Frontal cortex (tissue), 3 donors: ENCODE measurements at regions not wholly inside any gene's neighbourhood (a gene's known extent, or its start where the extent isn't known, plus 50 kb on each side); places are given as distances from the start of the nearest gene placed in this dataset.
"Not testable (repeated sequence)": the region's sequence is repeated elsewhere in the genome, so short reads cannot be mapped to it uniquely, and the experiment has no call there.

Experiments
- DNase-seq, 2 donors: peaks; one replicate each; pipeline ENCODE4 v3.0.0; 2012; ENCODE audit warnings: low spot score in 2 of 2
- FAIRE-seq: peaks from 2 replicates; lab custom pipeline; 2012; peaks lifted over from hg19 to GRCh38; lab: Jason Lieb, UNC
- donor health status: control.
- donor health status: control.
- donor health status: control.

DNA sequence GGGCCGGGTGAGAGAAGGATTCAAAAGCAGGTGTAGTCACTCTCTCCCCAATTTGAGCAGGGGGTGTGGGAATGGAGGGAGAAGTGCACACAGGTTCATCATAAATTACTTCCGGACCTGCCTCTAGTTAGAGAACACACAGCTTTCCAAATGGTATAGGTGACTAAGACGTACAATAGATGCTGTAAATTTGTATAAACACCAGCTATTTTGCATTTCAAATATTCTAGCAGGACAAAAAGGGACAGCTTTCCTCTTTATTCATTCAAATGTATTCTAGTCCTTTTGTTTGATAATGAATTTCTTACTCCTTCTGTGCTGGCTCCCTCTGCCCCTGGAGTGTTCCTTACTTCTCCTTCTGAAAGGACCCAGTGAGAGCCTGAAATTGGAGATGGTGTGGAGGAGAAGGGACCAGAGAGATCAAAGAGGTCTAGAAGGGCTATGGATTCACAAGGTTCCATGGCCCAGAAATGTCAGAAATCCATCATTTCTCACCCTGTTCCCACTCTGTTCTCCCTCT lies 53.2 kb upstream of the SH3BP4 start:
- DNase-seq (no peak), FAIRE-seq (no peak)

DNA sequence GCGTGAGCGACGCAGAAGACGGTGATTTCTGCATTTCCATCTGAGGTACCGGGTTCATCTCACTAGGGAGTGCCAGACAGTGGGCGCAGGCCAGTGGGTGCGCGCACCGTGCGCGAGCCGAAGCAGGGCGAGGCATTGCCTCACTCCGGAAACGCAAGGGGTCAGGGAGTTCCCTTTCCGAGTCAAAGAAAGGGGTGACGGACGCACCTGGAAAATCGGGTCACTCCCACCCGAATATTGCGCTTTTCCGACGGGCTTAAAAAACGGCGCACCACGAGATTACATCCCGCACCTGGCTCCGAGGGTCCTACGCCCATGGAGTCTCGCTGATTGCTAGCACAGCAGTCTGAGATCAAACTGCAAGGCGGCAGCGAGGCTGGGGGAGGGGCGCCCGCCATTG lies 63.4 kb upstream of the SH3BP4 start:
- DNase-seq, FAIRE-seq: not testable (repeated sequence)

DNA sequence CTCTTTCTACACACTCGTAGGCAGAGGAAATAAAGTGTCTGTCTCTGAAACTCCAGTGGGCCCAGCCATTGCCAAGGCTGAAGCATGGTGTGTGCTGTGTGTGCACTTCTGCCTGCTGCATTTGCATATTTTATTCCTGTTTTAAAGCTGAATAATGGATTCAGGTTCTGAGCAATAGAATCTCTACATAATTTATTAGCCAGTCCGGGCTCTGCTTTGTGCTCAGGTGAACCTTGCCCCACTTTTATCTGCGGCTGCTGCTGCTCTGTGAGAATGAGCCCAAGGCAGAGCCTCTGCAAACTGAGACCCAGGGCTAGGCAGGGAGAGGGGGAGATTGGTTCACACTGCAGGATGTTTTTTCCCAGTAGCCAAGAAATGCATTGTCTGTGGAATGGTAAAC lies 64.6 kb upstream of the SH3BP4 start:
- no peak for DNase-seq
- no peak for FAIRE-seq

DNA sequence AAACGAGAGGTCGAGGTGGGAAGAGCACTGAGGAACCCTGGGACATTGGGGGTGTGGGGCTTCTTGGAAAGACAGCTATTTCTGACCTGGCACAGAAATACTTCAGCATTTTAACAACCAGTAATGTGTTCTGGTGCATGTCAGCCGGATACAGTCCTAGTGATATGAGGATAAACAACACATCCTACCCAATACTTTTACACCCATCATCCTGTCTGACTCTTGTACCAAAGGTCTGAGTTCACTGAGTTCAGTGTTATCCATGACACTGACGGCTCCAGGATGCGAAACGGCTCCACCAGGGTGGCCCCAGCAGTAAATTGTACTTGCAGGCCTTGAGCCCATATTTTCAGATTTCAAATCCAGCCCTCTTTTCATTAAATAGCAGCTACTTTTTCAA lies 65.9 kb upstream of the SH3BP4 start:
- DNase-seq (no peak), FAIRE-seq (no peak)

DNA sequence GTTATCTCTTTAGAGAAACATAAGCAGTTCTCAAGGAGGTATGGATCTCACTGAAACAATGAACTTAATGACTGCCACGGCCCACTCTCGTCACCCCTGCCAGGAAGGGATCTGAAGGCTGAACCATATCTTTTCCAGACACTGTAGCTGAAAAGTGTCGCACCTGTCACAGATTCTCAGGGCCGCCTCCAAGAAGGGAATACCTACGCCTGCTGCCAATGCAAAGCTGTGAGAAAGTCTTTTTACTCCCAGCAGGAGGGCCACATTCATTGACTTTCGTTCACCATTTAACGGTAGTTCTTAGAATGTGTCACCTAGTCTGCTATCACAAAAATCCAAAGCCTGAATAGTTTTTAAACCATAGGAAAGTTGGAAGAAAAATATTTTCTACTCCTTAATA lies 66.7 kb upstream of the SH3BP4 start:
- FAIRE-seq (no peak), DNase-seq (no peak)

DNA sequence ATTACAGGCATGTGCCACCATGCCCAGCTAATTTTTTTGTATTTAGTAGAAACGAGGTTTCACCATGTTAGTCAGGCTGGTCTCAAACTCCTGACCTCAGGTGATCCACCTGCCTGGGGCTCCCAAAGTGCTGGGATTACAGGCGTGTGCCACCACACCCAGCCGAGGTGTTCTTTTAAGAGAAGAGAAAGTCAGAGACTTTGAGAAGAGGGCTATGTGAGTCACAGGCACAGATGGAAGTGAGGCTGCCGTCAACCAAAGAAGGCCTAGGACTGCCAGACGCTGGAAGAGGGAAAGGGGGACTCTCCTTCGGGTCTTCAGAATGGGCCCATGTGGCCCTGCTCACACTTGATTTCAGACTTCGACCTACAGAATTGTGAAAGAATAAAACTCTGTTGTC lies 67.2 kb upstream of the SH3BP4 start:
- DNase-seq (no peak), FAIRE-seq (no peak)

DNA sequence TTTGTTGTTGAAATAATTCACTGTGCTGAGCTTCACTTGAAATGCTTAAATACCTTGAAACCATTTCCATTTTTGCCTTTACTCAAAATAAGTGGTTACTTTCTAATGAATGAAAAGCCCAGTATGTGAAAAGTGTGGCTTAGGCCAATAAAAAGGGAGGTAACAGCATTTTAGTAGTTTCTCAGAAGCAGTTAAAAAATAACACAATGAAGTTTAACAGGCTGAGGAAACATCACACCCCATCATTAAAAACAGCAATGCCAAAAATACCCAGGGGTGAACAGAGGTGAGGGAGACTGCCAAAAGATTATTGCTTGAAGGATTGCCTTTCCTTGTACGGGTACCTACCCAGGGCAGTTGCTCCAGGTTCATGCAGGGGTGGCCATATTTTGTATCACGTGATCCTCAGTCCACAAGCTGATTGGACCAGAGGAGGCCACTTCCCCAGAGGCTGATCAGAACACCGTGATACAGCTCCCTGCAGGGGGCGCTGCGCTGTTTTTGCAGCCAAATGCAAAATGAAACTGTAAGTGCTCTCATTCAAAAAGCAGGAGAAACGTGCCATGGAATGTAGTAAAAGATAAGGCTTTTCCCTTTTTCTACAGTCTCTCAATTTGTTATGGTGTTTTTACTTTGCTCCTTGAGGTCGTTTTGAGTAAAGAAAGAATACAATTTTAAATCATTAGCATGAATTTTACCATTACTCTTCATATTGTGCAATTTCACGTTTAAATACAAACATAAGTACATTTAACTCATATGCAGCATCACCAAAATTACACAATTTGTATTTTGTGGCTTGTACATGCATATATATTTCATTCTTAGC lies 70.2 kb upstream of the SH3BP4 start:
- DNase-seq (peak; percentile 80 to 82), FAIRE-seq (peak; percentile 68)

DNA sequence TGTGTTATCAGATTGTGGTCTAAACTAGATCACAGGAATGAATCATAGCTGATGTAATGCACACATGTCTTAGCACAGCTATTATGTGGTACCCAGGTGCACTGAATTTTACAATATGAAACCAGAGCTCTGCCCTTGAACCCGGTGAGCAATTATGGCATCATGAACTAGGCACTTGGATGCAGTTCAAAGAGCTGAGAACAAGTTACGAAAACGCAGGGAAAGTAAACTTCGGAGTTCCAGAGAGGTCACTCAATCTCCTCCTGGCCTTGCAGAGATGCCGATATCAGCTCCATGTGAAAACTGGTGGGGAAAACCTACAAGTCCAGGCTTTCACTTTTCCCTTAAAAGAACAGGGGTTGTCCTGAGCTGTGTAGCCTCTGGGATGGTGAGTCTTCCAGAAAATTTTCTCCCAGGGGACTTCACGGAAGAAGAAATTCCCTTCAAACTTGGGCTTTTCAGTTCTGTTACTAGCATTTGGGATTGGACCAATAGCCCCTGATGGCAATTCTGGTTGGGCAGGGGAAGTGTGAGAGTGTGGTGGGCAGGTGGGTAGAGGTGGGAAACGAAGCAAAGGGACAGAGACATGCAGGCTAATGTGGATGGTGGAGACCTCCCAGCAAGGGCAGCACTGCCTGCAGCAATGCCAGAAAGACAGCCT lies 71.1 kb upstream of the SH3BP4 start:
- FAIRE-seq: no peak
- no peak for DNase-seq

DNA sequence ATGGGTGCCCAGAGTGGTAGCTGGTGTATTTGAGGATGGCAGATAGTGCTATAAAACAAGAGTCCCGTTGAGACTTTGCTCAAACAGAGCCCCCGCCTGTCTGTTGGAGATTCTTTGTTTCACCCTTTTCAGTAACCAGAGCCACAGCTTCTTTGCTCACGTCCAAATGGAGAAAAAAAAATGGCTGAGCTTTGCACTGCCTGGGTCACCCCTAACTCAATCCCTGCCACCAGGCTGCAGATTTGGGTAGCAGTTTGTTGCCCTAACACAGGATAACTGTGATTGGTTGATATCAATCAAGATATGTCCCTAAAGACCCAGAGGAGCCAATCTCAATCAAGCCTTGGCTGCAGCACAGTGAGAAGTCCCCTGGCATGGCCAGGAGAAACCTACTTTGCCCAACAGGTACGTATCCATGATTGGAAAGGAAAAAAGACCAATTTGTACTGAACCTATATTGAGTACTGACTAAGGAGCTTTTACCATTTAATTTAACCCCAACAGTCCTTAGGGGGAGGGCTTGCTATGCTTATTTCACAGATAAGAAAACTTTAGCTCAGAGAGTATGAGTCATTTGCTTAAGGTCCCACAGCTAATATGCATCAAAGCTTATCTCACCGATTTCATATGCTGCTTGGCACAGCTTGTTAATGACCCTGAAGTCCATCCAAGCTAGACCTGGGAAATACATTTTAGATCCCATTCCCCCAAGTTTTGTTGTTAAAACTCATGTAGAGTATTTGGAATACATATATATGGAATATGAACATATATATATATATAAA lies 72.0 kb upstream of the SH3BP4 start:
- FAIRE-seq (no peak), DNase-seq (no peak)

DNA sequence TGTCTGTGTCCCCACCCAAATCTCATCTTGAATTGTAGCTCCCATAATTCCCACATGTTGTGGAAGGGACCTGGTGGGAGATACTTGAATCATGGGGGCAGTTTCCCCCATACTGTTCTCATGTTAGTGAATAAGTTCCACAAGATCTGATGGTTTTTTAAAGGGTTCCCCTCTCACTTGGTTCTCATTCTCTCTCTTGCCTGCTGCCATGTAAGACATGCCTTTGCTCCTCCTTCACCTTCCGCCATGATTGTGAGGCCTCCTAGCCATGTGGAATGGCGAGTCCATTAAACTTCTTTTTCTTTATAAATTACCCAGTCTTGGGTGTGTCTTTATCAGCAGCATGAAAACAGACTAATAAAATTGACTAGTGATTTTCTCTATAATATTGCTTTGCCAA lies 75.2 kb upstream of the SH3BP4 start:
- FAIRE-seq, DNase-seq: not testable (repeated sequence)

DNA sequence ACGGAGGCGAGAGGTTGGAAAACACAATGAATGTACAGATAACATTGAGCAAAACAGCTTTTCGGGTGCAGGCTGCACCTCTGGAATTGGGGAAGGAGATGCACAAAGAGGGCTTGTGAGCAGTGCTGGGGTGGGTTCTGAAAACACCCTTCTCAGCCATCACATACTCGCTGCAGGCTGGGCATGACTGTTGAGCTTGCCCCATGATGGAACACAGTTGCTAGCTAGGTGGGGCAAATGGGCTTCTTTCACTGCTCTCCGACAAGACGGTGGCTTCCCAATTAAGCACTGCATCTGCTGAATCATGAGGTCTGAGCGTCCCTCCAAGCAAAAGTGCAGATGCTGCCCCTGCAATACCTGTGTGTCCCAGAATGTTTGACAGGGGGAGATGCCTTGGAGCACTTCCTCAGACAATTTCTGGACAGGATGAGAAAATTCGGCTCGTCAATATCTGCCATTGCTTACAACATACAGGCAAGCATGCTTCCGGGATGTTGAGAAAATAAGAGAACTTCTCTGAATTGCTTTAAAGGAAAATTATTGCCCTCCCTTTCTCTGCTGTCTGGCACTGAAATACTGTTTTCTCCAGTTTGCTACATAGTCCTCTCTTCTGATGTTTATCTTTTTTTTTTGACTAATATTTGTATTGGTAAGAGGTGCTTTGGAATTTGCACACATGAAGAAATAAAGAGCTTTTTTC lies 77.3 kb upstream of the SH3BP4 start:
- DNase-seq: no peak
- FAIRE-seq: no peak

DNA sequence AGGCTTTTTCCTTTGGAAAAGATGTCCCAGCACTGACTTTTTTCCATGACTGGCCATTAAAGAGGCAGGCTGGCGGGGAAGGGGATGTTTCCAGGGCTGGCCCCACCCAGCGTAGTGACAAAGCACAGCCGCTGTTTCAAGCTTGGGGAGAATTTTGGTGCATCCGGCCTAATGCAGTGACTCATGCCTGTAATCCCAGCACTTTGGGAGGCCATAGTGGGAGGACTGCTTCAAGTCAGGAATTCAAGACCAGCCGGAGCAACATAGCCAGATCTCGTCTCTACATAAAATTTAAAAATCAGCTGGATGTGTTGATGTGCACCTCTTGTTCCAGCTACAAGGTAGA lies 78.0 kb upstream of the SH3BP4 start:
- DNase-seq (no peak), FAIRE-seq (no peak)

DNA sequence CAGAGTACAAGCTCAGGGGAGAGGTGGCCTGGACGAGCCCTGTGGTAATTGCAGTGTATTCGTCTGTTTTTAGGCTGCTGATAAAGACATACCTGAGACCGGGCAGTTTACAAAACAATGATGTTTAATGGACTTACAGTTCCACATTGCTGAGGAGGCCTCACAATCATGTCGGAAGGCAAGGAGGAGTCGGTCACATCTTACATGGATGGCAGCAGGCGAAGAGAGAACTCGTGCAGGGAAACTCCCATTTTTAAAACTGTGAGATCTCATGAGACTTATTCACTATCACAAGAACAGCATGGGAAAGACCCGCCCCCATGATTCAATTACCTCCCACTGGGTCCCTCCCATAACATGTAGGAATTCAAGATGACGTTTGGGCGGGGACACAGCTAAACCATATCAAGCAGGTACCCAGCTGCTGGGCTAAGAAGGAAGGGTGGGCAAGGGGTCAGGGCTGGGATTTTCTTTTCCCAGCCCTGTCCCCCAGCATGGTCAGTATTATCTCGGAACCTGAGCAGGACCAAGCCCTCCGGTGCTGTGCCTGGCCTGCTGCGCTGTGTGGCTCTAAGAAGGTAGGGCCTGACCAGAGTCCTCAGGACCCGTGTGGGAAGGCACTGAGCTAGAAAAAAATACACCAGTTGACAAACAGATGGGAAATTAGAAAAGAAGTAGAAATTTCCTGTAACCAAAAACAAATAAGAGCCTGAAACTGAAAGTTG lies 78.6 kb upstream of the SH3BP4 start:
- no peak for DNase-seq
- no peak for FAIRE-seq

DNA sequence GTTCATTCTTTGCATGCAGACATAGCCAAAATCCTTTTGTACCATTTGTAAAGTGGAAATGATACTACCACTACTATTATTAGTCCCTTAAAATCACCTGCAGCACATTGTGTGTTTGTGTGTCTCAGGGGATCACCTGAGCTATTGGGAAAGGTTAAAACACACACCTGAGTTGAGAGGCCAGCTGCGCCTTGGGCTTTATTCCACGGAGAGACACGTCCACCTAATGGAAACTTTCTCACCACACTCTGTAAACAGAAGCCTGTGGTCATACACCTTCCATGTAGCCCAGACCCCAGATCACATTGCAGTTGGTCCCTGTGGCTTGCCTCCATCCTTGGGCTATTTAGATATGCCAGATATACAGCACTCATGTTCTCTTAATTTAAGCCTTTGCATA lies 81.8 kb upstream of the SH3BP4 start:
- DNase-seq (no peak), FAIRE-seq (no peak)

DNA sequence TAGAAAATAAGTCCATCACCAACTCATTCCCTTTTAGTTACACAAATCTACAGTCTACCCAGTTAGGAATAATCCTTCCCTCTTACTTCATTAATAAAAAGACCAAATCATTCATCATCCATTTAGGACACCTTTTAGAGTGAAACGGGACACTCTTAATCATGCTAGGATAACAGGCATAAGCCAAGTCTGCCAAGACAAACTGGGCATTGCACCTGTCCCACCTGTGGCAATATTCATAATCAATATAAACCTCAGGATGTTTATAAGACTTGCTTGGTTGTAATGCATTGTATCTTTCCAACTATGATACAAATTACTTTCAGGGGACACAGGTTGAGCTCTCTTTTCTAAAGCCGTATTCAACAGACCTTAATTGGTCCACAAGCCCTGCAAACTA lies 82.7 kb upstream of the SH3BP4 start:
- DNase-seq (no peak), FAIRE-seq (no peak)

DNA sequence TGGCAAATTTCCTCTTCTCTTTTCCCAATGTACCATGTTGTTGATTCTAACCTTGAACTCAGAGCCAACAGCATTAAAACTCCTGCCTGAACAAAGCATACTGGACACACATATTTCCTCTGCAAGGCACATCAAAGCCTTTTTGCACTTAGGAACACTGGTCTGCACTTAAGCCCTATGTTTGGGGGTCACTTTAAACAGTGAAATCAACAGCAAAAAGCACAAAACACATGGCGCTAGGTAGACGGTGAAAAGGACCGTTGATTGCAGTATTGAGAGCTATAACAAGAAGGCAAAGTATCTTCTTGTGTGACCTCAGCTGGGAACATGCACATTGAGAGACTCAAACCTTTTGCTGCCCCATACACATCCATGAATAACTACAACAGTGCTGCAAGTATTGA lies 83.9 kb upstream of the SH3BP4 start:
- DNase-seq (no peak), FAIRE-seq (no peak)

DNA sequence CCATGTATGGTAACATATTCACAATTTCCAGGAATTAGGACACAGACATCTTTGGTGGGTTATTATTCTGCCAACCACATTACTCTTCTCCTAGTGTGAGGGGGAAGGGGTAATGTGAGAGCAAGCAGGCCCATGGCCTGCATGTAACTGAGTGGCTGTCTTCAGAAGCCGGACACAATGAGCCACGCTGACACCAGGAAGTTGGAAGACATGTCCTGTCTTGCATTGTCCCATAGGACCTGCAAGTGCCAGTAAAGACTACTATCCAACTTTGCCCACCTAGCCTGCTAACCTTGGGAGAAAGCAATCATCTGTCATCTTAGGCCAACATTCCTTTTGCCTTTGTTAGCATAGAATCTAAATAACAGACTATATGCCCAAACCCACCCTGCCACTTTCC lies 86.2 kb upstream of the SH3BP4 start:
- DNase-seq (no peak), FAIRE-seq (no peak)

DNA sequence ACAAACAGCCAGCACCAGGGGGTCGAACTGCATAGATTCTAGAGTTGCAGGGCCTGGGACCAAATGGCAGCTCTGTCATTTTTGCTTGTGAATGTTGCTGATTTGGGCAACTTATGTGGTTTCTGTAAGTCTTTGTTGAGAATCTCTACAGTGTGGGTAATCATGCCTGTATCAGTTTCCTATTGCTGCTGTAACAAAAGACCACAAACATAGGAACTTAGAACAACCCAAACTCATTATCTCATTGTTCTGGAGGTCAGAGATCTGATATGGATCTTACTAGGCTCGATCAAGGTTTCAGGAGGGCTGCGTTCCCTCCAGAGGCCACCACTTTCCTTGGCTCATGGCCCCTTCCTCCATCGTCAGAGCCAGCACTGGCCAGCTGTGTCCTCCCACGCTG lies 86.8 kb upstream of the SH3BP4 start:
- DNase-seq: no peak
- FAIRE-seq: no peak

DNA sequence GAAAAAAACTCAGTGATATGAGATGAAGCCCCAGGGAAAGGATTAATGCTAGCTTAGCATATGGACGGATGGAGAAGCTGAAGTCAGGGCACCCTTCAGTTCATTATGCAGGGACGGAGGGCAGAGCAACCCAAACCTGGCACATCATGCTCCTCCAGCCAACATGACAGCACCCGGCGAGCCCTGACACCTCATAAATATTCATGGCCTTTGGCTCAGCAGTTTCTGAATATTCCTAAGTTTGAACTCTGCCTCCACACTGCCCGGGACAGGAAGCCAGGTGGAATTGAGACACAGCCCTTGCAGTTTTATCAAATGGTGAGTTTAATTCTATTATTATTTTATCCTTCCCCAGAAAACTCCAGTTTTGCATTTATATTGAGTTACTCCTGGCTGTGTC lies 87.3 kb upstream of the SH3BP4 start:
- DNase-seq (no peak), FAIRE-seq (no peak)
